HepG2 (cell line): ENCODE measurements at regions not wholly inside any gene's neighbourhood (a gene's known extent, or its start where the extent isn't known, plus 50 kb on each side); places are given as distances from the start of the nearest gene placed in this dataset.

Experiments
- DMTF1 ChIP-seq: sonication (generic); formaldehyde crosslinking; IDR thresholded peaks from 2 replicates; pipeline ENCODE4 v1.4.0; 2020; ENCODE audit warnings: mild to moderate bottlenecking, missing genetic modification reagents
- DNMT1 ChIP-seq: sonication (generic); formaldehyde crosslinking; IDR thresholded peaks from 2 replicates; pipeline ENCODE4 v1.5.1; 2020; ENCODE audit warnings: mild to moderate bottlenecking, missing genetic modification reagents
- FOXC1 ChIP-seq: sonication (generic); formaldehyde crosslinking; IDR thresholded peaks from 2 replicates; pipeline ENCODE4 v1.8.0; 2022; ENCODE audit warnings: mild to moderate bottlenecking, missing genetic modification reagents, borderline replicate concordance
- NONO ChIP-seq, 2 experiments: fragments of 450-650 bp in 1 of 2; sonication (generic) in 1 of 2; formaldehyde crosslinking in 1 of 2; IDR thresholded peaks in 1 of 2; conservative IDR thresholded peaks in 1 of 2; 2 replicates each; pipeline versions ENCODE4 v1.6.1 to v1.8.0; 2017 to 2022; ENCODE audit warnings: mild to moderate bottlenecking in 1 of 2, missing genetic modification reagents in 1 of 2, moderate library complexity in 1 of 2
- SPEN ChIP-seq: sonication (generic); formaldehyde crosslinking; IDR thresholded peaks from 2 replicates; pipeline ENCODE4 v1.5.1; 2020; ENCODE audit warnings: low read depth, mild to moderate bottlenecking, missing genetic modification reagents
- SRSF9 ChIP-seq: fragments of 200-400 bp; formaldehyde crosslinking; IDR thresholded peaks from 2 replicates; pipeline ENCODE4 v1.6.1; 2018; ENCODE audit warnings: borderline replicate concordance, mild to moderate bottlenecking, low read depth, low read length; ENCODE audit not compliant: insufficient read depth, poor library complexity, severe bottlenecking
- STAT6 ChIP-seq: sonication (generic); formaldehyde crosslinking; IDR thresholded peaks from 2 replicates; pipeline ENCODE4 v1.4.0; 2020; ENCODE audit warnings: missing genetic modification reagents, mild to moderate bottlenecking, borderline replicate concordance
- ZBTB49 ChIP-seq: sonication (generic); formaldehyde crosslinking; IDR thresholded peaks from 2 replicates; pipeline ENCODE4 v1.4.0; 2020; ENCODE audit warnings: missing genetic modification reagents, borderline replicate concordance
- ZNF18 ChIP-seq: sonication (generic); formaldehyde crosslinking; IDR thresholded peaks from 2 replicates; pipeline ENCODE4 v1.8.0; 2022; ENCODE audit warnings: mild to moderate bottlenecking, missing genetic modification reagents; ENCODE audit not compliant: insufficient replicate concordance
- ZNF547 ChIP-seq: sonication (generic); formaldehyde crosslinking; IDR thresholded peaks from 2 replicates; pipeline ENCODE4 v1.5.1; 2020; ENCODE audit warnings: mild to moderate bottlenecking, missing genetic modification reagents
- ZNF605 ChIP-seq: sonication (generic); formaldehyde crosslinking; IDR thresholded peaks from 2 replicates; pipeline ENCODE4 v1.8.0; 2022; ENCODE audit warnings: mild to moderate bottlenecking, missing genetic modification reagents
- ZNF761 ChIP-seq: sonication (generic); formaldehyde crosslinking; conservative IDR thresholded peaks from 2 replicates; pipeline ENCODE4 v1.4.0; 2020; ENCODE audit warnings: mild to moderate bottlenecking, missing genetic modification reagents
- ZNF841 ChIP-seq: sonication (generic); formaldehyde crosslinking; IDR thresholded peaks from 2 replicates; pipeline ENCODE4 v1.8.1; 2023; ENCODE audit warnings: missing genetic modification reagents, borderline replicate concordance
- ZZZ3 ChIP-seq: sonication (generic); formaldehyde crosslinking; IDR thresholded peaks from 2 replicates; pipeline ENCODE4 v1.4.0; 2020; ENCODE audit warnings: missing genetic modification reagents, mild to moderate bottlenecking, borderline replicate concordance

- TF ChIP-seq DMTF1 (CRISPR knock-in tag) (no peak), DNMT1 (CRISPR knock-in tag) (0 out of 2 replicates have a peak, but pooled peaks have one; percentile 7), ZNF841 (CRISPR knock-in tag) (no peak), SPEN (peak; percentile 55; the same call in 1 of the 2 replicates), ZNF605 (CRISPR knock-in tag) (no peak), FOXC1 (CRISPR knock-in tag) (no peak), STAT6 (CRISPR knock-in tag) (no peak), ZNF761 (CRISPR knock-in tag) (0 out of 2 replicates have a peak, but pooled peaks have one; percentile 35), ZNF18 (CRISPR knock-in tag) (no peak), ZBTB49 (no peak), SRSF9 (no peak), NONO (IDR thresholded peaks at IDR 0.05) (no peak), NONO (CRISPR knock-in tag; conservative IDR thresholded peaks at IDR 0.05) (no peak), ZZZ3 (CRISPR knock-in tag) (no peak), ZNF547 (CRISPR knock-in tag) (0 out of 2 replicates have a peak, but pooled peaks have one; percentile 59)
- TF ChIP-seq, all 625 proteins: peak for 5
These were observed 60.6 kb upstream of the PRNP start (continued) for GRCh38 chr20:4625687-4626086.
